T-helper 9 cell (primary cell): ENCODE measurements at regions not wholly inside any gene's neighbourhood (a gene's known extent, or its start where the extent isn't known, plus 50 kb on each side); places are given as distances from the start of the nearest gene placed in this dataset.

Experiments
- DNase-seq: peaks from one replicate; pipeline ENCODE4 v3.0.0-alpha.2; 2020

- DNase-seq: no peak
Observed at GRCh38 chr5:173720953-173721600, 104.6 kb upstream of the BOD1 start.

GRCh38 chr5:173721601-173722232, 105.3 kb upstream of the BOD1 start:
- no peak for DNase-seq

DNA sequence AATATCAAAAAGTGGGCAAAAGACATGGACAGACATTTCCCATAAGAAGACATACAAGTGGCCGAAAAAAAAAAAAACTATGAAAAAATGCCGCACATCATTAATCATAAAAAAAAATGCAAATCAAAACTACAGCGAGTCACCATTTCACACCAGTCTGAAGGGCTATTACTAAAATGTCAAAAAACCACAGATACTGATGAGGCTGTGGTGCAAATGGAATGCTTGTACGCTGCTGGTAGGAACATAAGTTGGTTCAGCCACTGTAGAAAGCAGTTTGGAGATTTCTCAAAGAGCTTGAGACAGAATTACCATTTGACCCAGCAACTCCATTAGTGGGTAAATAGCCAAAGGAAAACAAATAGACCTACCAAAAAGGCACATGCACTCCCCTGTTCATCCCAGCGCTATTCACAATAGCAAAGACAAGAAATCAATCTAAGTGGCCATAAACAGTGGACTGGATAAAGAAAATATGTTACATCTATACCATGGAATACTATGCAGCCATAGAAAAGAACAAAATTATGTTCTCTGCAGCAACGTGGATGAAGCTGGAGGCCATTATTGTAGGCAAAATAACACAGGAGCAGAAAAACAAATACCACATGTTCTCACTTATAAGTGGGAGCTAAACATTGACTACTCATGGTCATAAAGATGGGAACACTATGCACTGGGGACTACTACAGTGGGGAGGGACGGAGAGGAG, 110.6 kb upstream of the BOD1 start:
- DNase-seq: no peak

DNA sequence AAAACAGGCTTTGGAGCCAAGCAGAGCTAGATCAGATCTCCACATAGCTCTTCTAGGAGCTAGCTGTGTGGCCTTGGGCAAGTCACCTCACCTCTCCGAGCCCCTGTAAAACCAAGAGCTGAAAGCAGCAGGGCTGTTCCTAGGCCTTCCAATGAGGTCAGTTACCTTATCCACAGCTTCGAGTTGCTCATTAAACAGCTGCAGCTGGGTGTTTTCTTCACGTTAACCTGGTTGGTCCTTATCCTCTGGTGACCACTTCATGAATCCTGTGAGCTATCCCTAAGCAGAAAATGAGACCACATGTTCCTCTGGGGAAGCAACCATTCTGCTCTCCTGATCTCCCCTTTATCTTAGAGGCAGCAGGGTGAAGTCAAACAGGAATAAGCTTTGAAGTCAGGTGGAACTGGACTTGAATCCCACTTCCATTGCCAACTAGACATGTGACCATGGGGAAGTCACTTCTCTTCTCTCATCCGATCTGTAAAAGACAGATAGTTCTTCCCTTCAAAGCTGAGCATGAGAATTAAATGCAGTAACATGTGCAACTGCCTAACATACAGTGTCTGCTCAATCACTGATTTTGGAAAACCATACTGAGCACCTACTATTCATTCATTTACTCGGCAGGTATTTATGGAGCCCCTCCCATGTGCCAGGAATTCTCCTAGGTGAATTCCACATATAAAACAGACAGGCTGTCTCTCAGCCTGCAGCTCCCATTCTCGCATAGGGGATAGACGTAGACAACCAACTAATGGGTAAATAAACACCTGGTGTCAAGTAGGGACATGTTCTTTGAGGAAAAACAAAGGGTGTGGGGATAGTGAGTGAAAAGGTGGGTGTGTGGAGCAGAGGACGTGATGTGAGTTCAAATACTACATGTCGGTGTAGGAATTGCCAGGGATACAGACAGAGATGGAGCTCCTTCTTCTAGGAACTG, 111.7 kb upstream of the BOD1 start:
- no peak for DNase-seq

DNA sequence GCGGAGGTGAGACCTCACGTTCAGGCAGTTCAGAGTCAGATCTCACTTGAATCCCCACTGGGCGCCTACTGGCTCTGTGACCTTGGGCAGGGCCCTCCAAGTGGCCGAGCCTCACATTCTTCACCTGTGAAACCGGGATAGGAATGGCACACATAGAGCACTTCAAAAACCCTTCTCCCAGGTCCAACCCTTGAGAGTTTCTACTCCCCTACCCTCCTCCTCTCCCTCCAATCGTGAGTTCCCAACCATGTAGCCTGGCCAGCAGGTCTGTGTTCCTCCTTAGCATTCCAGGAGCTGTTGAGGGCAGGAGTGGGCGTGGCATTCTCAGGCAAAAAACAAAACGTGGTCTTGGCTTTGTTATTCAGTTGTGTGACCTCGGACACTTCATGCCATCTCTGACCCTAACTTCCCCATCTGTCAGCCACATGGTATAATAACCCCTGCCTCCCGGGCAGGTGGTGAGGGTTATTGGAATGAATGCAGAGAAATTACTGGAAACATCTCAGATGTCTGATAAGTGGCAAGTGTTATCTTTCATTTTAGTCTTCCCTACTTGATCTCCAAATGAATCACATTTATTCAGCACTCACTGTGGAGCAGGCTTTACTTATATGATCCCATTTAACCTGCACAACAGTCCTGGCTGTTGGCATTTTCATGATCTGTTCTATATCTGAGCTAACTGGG, 112.8 kb upstream of the BOD1 start:
- no peak for DNase-seq

GRCh38 chr5:173730632-173731298, 114.3 kb upstream of the BOD1 start:
- DNase-seq: no peak

GRCh38 chr5:173733021-173733420, 116.6 kb upstream of the BOD1 start:
- no peak for DNase-seq

GRCh38 chr5:173733425-173733824, 117.0 kb upstream of the BOD1 start:
- DNase-seq: no peak

DNA sequence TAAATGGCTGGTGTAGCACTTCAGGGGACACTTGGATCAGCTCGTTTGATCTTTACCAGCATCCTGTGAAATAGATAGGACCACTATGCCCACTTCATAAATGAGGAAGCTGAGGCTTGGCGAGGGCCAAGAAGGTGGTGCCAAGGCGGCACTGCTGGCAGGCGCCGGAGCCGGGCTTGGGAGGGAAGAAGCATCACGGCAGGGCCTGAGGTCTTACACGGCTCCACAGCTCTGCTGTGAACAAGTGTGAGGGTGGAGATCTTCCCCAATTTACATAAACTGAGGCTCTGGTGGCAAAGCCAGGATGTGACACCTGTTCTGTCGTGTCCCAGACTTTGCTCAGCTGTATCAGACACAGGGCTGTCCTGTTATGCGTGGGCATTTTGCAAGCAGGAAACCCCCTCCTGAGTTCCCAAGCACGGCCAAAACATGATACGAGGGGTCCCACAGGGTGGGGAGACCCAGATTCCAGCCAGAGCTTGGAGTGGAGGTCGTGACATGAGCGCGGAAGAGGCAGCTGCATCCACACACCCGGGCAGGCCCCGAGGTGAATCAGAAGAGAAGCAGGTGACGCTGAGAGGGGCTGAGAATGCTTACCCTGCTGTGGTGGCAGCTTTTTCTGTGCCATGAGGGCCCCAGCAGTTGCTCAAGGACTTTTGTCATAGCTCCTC, 117.5 kb upstream of the BOD1 start:
- no peak for DNase-seq

DNA sequence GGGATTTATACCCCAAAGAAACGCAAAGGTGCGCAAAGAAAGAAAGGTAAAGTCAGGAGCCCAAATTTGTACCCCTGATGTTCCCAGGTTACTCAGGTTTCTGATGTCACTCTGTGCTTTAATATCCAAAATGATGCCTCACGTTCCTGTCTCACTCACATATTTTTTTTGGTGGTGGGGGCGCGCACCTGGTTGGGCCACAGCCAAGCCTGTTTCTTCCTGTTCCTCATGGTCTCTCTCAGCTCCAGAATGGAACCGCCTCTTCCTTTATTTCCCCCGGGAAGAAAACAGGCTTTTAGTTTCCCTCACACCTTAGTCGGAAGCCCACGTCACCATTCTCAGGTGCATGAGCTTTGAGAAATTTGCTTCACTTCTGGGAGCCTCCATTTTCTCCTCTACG, 118.3 kb upstream of the BOD1 start:
- DNase-seq: no peak

GRCh38 chr5:173735184-173735583, 118.7 kb upstream of the BOD1 start:
- DNase-seq: no peak

DNA sequence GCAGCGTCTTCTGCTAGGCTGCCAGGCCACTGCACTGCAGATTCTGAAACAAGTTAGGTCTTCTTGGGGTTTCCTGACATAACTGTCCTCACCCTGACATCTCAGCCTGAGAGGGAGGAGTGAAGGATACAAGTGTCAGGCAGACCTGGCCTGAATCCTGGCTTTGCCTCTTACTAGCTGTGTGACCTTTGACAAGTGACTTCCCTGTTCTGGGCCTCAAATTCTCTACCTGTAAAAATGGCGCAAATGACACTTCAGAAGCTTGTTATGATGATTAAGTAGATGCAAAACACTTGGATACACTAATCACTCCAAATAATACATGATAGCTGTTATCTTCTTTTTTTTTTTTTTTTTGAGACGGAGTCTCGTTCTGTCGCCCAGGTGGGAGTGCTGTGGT, 119.2 kb upstream of the BOD1 start:
- no peak for DNase-seq

DNA sequence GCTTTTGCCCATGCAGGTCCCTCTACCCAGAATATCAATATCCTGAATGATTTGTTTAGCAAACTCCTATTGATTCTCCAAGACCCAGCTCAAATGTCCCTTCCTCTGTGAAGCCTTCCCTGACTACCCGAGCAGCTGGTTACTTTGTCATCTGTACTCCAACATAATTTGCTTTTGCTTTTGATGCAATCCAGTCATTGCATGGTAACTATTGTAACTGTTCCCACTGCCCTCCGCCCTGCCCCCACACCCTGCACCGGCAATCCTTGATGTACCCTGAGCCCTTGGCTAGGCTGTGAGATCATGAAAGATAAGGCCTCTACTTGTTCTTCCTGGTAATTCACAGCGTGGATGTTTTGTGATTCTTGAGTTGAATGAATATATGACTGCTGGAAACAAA, 119.9 kb upstream of the BOD1 start:
- DNase-seq: no peak

- DNase-seq: no peak
Observed at GRCh38 chr5:173736923-173737412, 120.5 kb upstream of the BOD1 start.

DNA sequence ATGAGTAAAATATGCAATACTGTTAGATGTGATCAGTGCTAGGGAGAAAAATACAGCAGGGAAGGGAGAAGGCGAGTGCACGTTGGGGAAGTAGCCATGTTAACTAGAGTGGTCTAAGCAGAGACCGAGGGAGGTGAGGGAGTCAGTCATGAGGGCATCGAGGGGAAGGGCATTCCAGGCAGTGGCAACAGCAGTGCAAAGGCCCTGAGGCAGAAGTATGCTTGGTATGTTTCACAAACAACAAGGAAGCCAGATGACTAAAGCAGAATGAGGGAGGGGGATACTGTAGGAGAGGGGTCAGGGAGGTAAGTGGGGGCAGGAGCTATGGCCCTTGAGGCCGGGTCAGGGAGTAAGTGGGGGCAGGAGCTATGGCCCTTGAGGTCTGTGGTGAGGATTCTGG, 123.3 kb upstream of the BOD1 start:
- DNase-seq: no peak

DNA sequence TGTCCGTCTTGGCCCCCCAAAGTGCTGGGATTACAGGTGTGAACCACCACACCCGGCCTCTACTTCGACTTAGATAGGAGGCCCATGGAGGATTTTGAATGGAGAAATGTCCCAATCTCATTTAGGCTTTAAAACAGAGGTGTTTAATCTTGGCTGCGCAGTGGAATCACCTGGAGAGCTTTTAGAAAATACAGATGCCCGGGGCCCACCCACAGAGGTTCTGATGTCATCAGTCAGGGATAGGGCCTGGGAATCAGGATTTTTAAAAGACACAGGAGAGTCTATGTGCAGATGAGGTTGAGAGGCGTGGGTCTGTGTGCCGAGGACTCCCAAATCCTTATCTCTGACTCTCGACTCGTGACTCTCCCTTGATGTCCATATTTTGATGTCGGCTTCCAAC, 124.0 kb upstream of the BOD1 start:
- DNase-seq: no peak

DNA sequence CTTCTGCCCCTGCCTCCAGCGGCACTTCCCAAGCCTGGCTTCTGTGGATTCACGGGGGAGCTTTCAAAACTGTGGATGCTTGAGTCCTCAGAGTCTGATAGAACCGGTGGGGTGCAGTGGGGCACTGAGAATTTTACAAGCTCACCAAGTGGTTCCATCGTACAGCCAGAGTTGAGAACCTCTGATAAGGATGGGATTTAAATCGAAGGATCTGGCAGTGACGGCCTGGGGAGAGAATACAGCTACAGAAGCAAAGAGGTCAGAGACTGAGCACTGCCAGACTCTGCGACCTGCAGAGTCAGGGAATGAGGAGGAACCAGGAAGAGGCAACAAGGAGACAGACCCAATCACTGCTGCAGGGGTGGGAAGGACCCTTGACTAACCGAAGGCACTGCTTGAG, 124.6 kb upstream of the BOD1 start:
- DNase-seq: no peak

DNA sequence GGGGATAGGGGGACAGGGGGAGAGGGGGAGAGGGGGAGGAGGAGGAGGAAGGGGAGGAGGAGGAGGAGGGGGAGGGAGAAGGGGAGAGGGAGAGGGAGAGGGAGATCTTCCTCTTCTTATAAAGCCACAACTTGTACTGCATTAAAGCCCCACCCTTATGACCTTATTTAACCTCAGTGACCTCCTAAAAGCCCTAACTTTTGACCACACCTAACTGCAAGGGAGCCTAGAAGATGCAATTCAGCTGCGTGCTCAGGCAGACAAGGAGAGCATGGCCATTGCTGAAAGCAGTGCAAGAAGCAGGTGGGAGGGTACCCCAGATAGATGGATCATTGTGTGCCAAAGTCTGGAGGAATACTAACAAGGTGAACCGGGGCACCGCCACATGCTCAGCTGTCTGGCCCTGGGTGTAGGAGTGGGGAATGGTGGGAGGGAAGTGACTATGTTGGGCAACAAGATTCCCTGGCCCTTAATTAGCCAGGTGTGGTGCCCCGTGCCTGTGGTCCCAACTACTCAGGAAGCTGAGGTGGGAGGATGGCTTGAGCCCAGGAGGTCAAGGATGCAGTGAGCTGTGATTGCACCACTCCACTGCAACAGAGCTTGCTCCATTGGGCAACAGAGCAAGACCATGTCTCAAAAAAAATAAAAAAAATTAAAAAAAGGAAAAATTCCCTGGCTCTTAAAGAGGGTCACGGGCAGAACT, 125.4 kb upstream of the BOD1 start:
- DNase-seq: no peak

DNA sequence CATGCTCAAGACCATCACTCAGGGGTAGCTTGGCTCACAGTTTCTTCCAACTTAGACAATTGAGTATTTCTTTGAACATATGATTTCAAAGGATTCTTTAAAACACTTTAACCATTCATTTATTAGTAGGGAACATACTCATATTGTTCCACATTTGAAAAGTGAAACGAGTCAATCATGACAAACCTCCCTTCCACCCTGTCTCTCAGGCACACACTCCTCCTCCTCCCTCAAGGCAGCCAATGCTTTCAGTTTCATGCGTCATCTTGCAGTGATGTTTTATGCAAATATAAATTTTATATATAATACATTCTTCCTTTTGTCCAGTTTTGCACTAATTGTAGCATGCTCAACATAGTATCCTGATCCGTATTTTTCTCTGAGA, 126.0 kb upstream of the BOD1 start:
- DNase-seq: no peak

DNA sequence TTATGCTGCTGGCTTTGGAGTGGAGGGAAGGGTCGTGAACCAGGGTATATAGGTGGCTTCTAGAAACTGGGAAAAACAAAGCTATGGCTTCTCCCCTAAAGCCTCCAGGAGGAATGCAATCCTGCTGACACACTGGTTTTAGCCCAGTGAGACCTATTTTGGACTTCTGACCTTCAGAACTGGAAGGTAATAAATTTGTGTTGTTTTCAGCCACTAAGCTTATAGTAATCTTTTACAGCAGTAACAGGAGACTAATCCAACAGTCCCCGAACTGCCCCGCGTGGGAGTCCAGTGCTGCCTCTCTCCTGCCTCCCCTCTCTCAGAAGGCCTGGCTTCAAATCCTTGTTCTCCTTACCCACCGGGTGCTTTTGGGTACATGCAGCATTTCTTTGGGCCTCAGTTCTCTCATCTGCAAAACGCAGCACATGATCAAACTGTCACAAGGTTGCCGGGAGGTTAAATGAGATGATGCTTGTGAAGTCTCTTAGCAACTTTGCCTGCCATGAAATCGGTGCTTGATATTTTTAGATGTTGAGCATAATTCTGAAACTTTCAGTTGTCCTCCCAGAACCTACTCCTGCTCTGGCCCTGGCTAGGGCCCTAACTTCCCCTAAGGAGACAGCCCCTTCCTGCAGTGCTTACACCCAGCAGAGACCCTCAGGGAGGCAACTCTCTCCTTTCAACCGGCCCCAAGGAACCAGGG, 127.3 kb upstream of the BOD1 start:
- DNase-seq: no peak
